Central memory CD8-positive, alpha-beta T cell (primary cell): ENCODE measurements at regions not wholly inside any gene's neighbourhood (a gene's known extent, or its start where the extent isn't known, plus 50 kb on each side); places are given as distances from the start of the nearest gene placed in this dataset.
"Not testable (repeated sequence)": the region's sequence is repeated elsewhere in the genome, so short reads cannot be mapped to it uniquely, and the experiment has no call there.

Source experiments
- ATAC-seq: fragments of 150-1000 bp; cut with Tn5 transposase; replicated peaks from 2 replicates; pipeline ENCODE4 v1.10.0; 2022; ENCODE audit warnings: mild to moderate bottlenecking, moderate FRiP score, moderate number of reproducible peaks; ENCODE audit not compliant: poor library complexity, severe bottlenecking; ENCODE audit errors: extremely low read depth
- DNase-seq, 2 donors: peaks; one replicate each; pipeline ENCODE4 v3.0.0; 2021; ENCODE audit warnings: low spot score in 2 of 2
- H3K27ac Mint-ChIP-seq: one replicate; pipeline ENCODE4 v1.8.0; 2022; ENCODE audit warnings: low read depth, mild to moderate bottlenecking, moderate library complexity, mixed read lengths
- H3K27me3 Mint-ChIP-seq: one replicate; pipeline ENCODE4 v1.8.0; 2022; ENCODE audit warnings: mixed read lengths
- H3K36me3 Mint-ChIP-seq: one replicate; pipeline ENCODE4 v1.8.0; 2022; ENCODE audit warnings: mild to moderate bottlenecking, moderate library complexity, mixed read lengths; ENCODE audit not compliant: insufficient read depth
- H3K4me1 Mint-ChIP-seq: one replicate; pipeline ENCODE4 v1.8.0; 2022; ENCODE audit warnings: mixed read lengths
- H3K4me3 Mint-ChIP-seq: one replicate; pipeline ENCODE4 v1.8.0; 2022; ENCODE audit warnings: mild to moderate bottlenecking, moderate library complexity, mixed read lengths
- H3K9me3 Mint-ChIP-seq: one replicate; pipeline ENCODE4 v1.8.0; 2022; ENCODE audit warnings: mixed read lengths

GRCh38 chr4:144409525-144409924 lies 236.4 kb upstream of the HHIP start:
- no peaks in the 10 kb centered on the region for H3K27me3 Mint-ChIP-seq
- no peak overlapping the region for H3K27ac Mint-ChIP-seq
- no peak for DNase-seq
- no peak for ATAC-seq
- no peak overlapping the region for H3K4me3 Mint-ChIP-seq
- H3K9me3 Mint-ChIP-seq = no peaks in the 10 kb centered on the region
- H3K4me1 Mint-ChIP-seq = no peaks in the 10 kb centered on the region
- no peaks in the 10 kb centered on the region for H3K36me3 Mint-ChIP-seq

GRCh38 chr4:144410230-144410783 lies 235.6 kb upstream of the HHIP start:
- Mint-ChIP-seq H3K27me3 (no peaks in the 10 kb centered on the region), H3K4me1 (no peaks in the 10 kb centered on the region), H3K27ac (no peak overlapping the region), H3K4me3 (no peak overlapping the region), H3K9me3 (no peaks in the 10 kb centered on the region), H3K36me3 (no peaks in the 10 kb centered on the region)
- ATAC-seq = no peak
- no peak for DNase-seq

GRCh38 chr4:144411119-144411518 lies 234.8 kb upstream of the HHIP start:
- H3K27me3 Mint-ChIP-seq = no peaks in the 10 kb centered on the region
- ATAC-seq (no peak), DNase-seq (no peak)
- no peak overlapping the region for H3K4me3 Mint-ChIP-seq
- H3K4me1 Mint-ChIP-seq = no peaks in the 10 kb centered on the region
- H3K9me3 Mint-ChIP-seq = no peaks in the 10 kb centered on the region
- H3K27ac Mint-ChIP-seq = no peak overlapping the region
- no peaks in the 10 kb centered on the region for H3K36me3 Mint-ChIP-seq

GRCh38 chr4:144411700-144412099 lies 234.3 kb upstream of the HHIP start:
- Mint-ChIP-seq H3K36me3 (no peaks in the 10 kb centered on the region), H3K9me3 (no peaks in the 10 kb centered on the region), H3K4me1 (no peaks in the 10 kb centered on the region), H3K27me3 (no peaks in the 10 kb centered on the region), H3K27ac (no peak overlapping the region), H3K4me3 (no peak overlapping the region)
- ATAC-seq = no peak
- no peak for DNase-seq

GRCh38 chr4:144421056-144421455 lies 224.9 kb upstream of the HHIP start:
- H3K36me3 Mint-ChIP-seq = no peaks in the 10 kb centered on the region
- no peak for DNase-seq
- no peaks in the 10 kb centered on the region for H3K27me3 Mint-ChIP-seq
- no peak overlapping the region for H3K27ac Mint-ChIP-seq
- ATAC-seq = no peak
- H3K9me3 Mint-ChIP-seq = peaks cover 15% of the 10 kb centered on the region
- H3K4me3 Mint-ChIP-seq = no peak overlapping the region
- no peaks in the 10 kb centered on the region for H3K4me1 Mint-ChIP-seq

GRCh38 chr4:144421839-144422565 lies 224.0 kb upstream of the HHIP start:
- no peaks in the 10 kb centered on the region for H3K36me3 Mint-ChIP-seq
- no peak overlapping the region for H3K4me3 Mint-ChIP-seq
- ATAC-seq (no peak), DNase-seq (no peak)
- H3K4me1 Mint-ChIP-seq = no peaks in the 10 kb centered on the region
- H3K9me3 Mint-ChIP-seq = peaks cover 15% of the 10 kb centered on the region
- H3K27ac Mint-ChIP-seq = no peak overlapping the region
- H3K27me3 Mint-ChIP-seq = no peaks in the 10 kb centered on the region

GRCh38 chr4:144423930-144424329 lies 222.0 kb upstream of the HHIP start:
- H3K27me3 Mint-ChIP-seq = no peaks in the 10 kb centered on the region
- peaks cover 15% of the 10 kb centered on the region for H3K9me3 Mint-ChIP-seq
- ATAC-seq = no peak

GRCh38 chr4:144426023-144426422 lies 219.9 kb upstream of the HHIP start:
- H3K27me3 Mint-ChIP-seq, H3K4me1 Mint-ChIP-seq, H3K4me3 Mint-ChIP-seq, DNase-seq, ATAC-seq, H3K27ac Mint-ChIP-seq, H3K36me3 Mint-ChIP-seq: not testable (repeated sequence)
- H3K9me3 Mint-ChIP-seq = peaks cover 15% of the 10 kb centered on the region

More at GRCh38 chr4:144423930-144424329, 222.0 kb upstream of the HHIP start:
- Mint-ChIP-seq H3K27ac (no peak overlapping the region), H3K4me1 (no peaks in the 10 kb centered on the region), H3K36me3 (no peaks in the 10 kb centered on the region), H3K4me3 (no peak overlapping the region)
- no peak for DNase-seq

- no peak overlapping the region for H3K4me3 Mint-ChIP-seq
- no peak for ATAC-seq
These were observed 203.2 kb upstream of the HHIP start for GRCh38 chr4:144442713-144443112.

GRCh38 chr4:144449611-144450010 lies 196.3 kb upstream of the HHIP start:
- DNase-seq = no peak
- Mint-ChIP-seq H3K4me3 (no peak overlapping the region), H3K27me3 (no peaks in the 10 kb centered on the region), H3K27ac (no peak overlapping the region), H3K9me3 (peaks cover 10% of the 10 kb centered on the region), H3K4me1 (no peaks in the 10 kb centered on the region), H3K36me3 (no peaks in the 10 kb centered on the region)
- no peak for ATAC-seq

More at GRCh38 chr4:144442713-144443112, 203.2 kb upstream of the HHIP start:
- no peaks in the 10 kb centered on the region for H3K4me1 Mint-ChIP-seq
- H3K9me3 Mint-ChIP-seq = peaks cover 11% of the 10 kb centered on the region
- DNase-seq = no peak
- H3K27me3 Mint-ChIP-seq = no peaks in the 10 kb centered on the region
- H3K36me3 Mint-ChIP-seq = no peaks in the 10 kb centered on the region
- no peak overlapping the region for H3K27ac Mint-ChIP-seq

- Mint-ChIP-seq H3K9me3 (peaks cover 10% of the 10 kb centered on the region), H3K27ac (no peak overlapping the region), H3K36me3 (no peaks in the 10 kb centered on the region), H3K4me1 (no peaks in the 10 kb centered on the region), H3K4me3 (no peak overlapping the region), H3K27me3 (no peaks in the 10 kb centered on the region)
- DNase-seq (no peak), ATAC-seq (no peak)
These were observed 195.4 kb upstream of the HHIP start for GRCh38 chr4:144450526-144450925.

- no peaks in the 10 kb centered on the region for H3K4me1 Mint-ChIP-seq
- no peaks in the 10 kb centered on the region for H3K27me3 Mint-ChIP-seq
- ATAC-seq = no peak
- no peak overlapping the region for H3K27ac Mint-ChIP-seq
- H3K36me3 Mint-ChIP-seq = no peaks in the 10 kb centered on the region
- H3K4me3 Mint-ChIP-seq = no peak overlapping the region
- H3K9me3 Mint-ChIP-seq = peaks cover 10% of the 10 kb centered on the region
- no peak for DNase-seq
These were observed 194.0 kb upstream of the HHIP start for GRCh38 chr4:144451766-144452450.

GRCh38 chr4:144456196-144456595 lies 189.8 kb upstream of the HHIP start:
- ATAC-seq (no peak), DNase-seq (no peak)
- Mint-ChIP-seq H3K4me1 (no peaks in the 10 kb centered on the region), H3K4me3 (no peak overlapping the region), H3K27me3 (no peaks in the 10 kb centered on the region), H3K36me3 (no peaks in the 10 kb centered on the region), H3K27ac (no peak overlapping the region), H3K9me3 (peaks cover 5% of the 10 kb centered on the region)
